ENCODE measurements at regions not wholly inside any gene's neighbourhood (a gene's known extent, or its start where the extent isn't known, plus 50 kb on each side); places are given as distances from the start of the nearest gene placed in this dataset.
"Not testable (repeated sequence)": the region's sequence is repeated elsewhere in the genome, so short reads cannot be mapped to it uniquely, and the experiment has no call there.

DNA sequence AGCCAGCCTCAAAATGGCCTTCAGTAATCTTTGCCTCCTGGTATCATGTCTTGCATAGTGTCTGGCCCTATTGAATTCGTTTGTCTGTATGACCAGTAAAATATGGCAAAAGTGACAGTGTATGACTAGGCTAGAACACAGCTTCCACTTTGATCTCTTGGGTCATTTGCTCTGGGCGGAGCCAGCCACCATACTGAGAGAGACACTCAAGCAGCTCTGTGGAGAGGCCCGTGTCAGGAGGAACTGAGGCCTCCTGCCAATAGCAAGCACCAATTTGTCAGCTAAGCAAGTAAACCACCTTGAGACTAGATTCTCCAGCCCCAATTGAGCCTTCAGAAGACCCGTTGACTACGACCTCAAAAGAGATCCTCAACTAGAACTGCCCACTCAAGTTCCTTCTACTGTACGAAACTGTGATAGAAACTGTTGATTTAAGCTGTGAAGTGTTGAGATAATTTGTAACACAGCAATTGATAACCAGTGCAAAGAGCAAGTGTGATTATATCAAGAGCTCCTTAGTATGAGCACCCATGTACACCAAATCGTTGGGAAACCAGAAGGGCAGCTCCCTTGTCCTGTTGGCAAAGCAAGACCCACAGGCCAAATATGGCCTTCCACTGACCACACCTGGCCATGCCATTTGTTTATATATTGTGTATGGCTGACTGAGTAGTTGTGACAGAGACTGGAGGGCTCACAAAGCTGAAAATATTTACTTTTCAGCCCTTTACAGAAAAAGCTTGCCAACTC lies 52.7 kb upstream of the SERBP1 start:
- H3K9me3 Mint-ChIP-seq = no peaks in the 10 kb centered on the region
- DNase-seq (ENCODE audit: low spot score) = no peak
- peaks cover 4% of the 10 kb centered on the region for H3K4me1 Mint-ChIP-seq (ENCODE audit: low read depth)
- no peak overlapping the region for H3K27ac Mint-ChIP-seq
- no peak overlapping the region for H3K4me3 Mint-ChIP-seq
- H3K36me3 Mint-ChIP-seq (ENCODE audit: low read depth) = no peaks in the 10 kb centered on the region
- no peaks in the 10 kb centered on the region for H3K27me3 Mint-ChIP-seq (ENCODE audit: low read depth)

DNA sequence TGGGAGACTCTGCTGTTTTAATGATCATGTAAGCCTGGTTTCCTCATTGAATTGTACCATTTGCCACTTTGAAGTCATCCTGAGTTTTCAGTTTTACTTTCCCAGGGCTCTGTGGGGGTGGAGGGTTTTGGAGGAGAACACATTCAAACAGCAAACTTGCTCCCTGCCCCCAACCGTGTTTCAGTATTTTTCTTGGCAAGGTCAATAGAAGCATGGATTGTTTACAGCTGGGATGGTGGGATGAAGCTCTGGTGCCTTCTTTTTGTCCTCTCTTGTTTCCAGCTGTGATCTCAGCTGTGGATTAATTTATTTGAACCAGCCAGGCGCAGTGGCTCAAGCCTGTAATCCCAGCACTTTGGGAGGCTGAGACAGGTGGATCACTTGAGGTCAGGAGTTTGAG lies 54.3 kb upstream of the SERBP1 start:
- Mint-ChIP-seq H3K4me1 (ENCODE audit: low read depth) (peaks cover 3% of the 10 kb centered on the region), H3K27me3 (ENCODE audit: low read depth) (no peaks in the 10 kb centered on the region), H3K27ac (no peak overlapping the region), H3K36me3 (ENCODE audit: low read depth) (no peaks in the 10 kb centered on the region), H3K9me3 (no peaks in the 10 kb centered on the region), H3K4me3 (no peak overlapping the region)
- DNase-seq (ENCODE audit: low spot score) = no peak

DNA sequence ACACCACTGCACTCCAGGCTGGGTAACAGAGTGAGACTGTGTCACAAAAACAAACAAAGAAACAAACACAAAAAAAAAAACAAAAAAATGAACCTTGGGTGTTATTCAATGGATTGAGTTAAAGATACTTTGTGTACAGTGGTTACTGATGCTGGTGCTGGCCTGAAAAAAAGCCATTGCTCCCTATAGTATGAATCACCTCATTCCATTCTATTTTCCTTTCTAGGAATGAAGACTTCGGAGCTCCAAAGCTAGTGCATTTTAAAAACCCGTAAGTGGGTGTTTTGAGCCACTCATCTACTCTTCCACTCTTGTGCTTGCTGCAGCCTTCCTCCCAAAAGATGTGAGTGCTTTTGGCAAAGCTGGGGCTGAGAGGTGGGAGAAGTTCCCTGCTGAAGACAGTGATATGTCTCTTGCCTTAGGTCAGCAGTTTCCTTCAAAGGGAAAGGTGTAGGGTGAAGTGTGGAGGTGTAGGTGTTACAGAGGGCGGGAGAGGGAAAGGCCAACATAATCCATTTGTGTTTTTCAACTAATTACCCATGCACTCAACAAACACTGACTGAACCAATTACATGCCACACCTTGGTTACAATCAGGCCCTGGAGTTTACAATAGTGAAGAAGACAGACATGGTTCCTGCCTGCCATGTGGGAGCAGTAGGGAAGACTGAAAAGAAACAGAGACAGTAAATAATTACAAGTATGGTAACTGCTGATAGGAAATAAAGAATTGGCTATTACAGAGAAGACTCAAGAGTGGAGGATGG lies 55.0 kb upstream of the SERBP1 start:
- no peak overlapping the region for H3K27ac Mint-ChIP-seq
- peaks cover 3% of the 10 kb centered on the region for H3K4me1 Mint-ChIP-seq (ENCODE audit: low read depth)
- H3K27me3 Mint-ChIP-seq (ENCODE audit: low read depth) = no peaks in the 10 kb centered on the region
- DNase-seq (ENCODE audit: low spot score) = no peak
- no peak overlapping the region for H3K4me3 Mint-ChIP-seq
- no peaks in the 10 kb centered on the region for H3K36me3 Mint-ChIP-seq (ENCODE audit: low read depth)
- H3K9me3 Mint-ChIP-seq = no peaks in the 10 kb centered on the region

DNA sequence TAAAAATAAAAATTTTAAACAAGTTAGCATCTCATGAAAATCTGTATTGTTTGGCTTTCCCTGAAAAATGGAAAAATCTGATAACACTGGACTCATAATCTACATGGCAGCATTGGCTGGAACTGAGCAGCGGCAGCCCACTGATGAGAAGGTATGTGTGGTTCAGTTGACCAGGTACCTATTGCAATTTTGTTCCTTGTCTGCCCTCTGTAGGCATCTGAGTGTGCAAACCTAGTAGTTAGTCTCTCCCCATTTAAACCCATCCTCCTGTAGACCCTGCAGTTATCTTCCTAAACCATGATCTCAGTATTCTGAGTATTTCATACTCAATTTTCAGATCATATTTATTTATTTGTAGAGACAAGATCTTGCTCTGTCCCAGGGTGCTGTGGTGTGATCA lies 59.4 kb upstream of the SERBP1 start:
- no peak for DNase-seq (ENCODE audit: low spot score)
- Mint-ChIP-seq H3K36me3 (ENCODE audit: low read depth) (no peaks in the 10 kb centered on the region), H3K27me3 (ENCODE audit: low read depth) (no peaks in the 10 kb centered on the region), H3K4me1 (ENCODE audit: low read depth) (no peaks in the 10 kb centered on the region), H3K27ac (no peak overlapping the region), H3K9me3 (no peaks in the 10 kb centered on the region), H3K4me3 (no peak overlapping the region)

DNA sequence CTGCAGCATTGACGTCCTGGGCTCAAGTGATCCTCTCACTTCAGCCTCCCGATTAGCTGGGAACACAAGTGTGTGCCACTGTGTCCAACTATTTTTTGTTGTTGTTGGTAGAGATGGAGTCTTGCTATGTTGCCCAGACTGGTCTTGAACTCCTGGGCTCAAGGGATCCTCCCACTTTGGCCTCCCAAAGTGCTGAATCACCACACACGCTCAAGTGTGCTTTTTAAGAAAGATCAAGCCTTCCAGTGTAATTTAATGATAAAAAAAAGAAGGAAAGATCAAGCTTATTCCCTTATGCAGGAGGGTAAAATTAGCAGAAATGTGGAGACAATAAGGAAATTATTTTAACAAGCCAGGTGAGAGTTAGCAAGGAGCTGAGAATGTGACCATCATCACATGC lies 61.1 kb upstream of the SERBP1 start:
- no peak overlapping the region for H3K27ac Mint-ChIP-seq

DNA sequence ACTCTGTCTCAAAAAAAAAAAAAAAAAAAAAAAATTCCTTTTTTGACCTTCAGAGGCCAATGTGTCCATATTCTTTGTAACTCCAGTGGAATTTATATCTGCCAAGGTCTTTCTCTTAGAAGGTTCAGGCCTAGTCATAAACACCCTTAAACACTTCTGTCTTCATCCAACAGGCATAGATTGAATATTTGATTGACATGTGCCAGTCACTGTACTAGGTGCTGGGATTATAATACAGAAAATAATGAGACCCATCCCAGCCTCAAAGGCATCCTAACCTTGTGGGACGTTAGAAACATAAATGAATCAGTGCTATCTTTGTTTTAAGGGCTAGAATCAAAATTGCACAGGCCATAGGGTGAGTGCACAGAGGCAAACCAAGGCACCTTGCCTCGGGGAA lies 62.9 kb upstream of the SERBP1 start:
- Mint-ChIP-seq H3K36me3 (ENCODE audit: low read depth) (no peaks in the 10 kb centered on the region), H3K4me3 (no peak overlapping the region), H3K27me3 (ENCODE audit: low read depth) (no peaks in the 10 kb centered on the region), H3K4me1 (ENCODE audit: low read depth) (peaks cover 2% of the 10 kb centered on the region), H3K9me3 (no peaks in the 10 kb centered on the region), H3K27ac (no peak overlapping the region)
- no peak for DNase-seq (ENCODE audit: low spot score)

More for the DNA sequence above, 61.1 kb upstream of the SERBP1 start:
- DNase-seq (ENCODE audit: low spot score) = no peak
- Mint-ChIP-seq H3K9me3 (no peaks in the 10 kb centered on the region), H3K4me1 (ENCODE audit: low read depth) (peaks cover 2% of the 10 kb centered on the region), H3K36me3 (ENCODE audit: low read depth) (no peaks in the 10 kb centered on the region), H3K27me3 (ENCODE audit: low read depth) (no peaks in the 10 kb centered on the region), H3K4me3 (no peak overlapping the region)

DNA sequence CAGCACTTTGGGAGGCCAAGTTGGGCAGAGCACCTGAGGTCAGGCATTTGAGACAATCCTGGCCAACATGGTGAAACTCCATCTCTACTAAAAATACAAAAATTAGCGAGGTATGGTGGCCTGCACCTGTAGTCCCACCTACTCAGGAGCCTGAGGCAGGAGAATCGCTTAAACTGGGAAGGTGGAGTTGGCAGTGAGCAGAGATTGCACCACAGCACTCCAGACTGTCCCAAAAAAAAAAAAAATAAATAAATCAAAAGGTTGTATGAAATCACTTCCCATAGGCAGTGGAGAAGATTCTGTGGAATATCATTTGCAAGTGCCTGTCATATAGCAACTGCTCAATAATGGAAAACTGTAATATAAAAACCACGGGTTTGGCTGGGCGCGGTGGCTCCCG lies 65.1 kb upstream of the SERBP1 start:
- Mint-ChIP-seq H3K36me3 (ENCODE audit: low read depth) (no peaks in the 10 kb centered on the region), H3K4me1 (ENCODE audit: low read depth) (peaks cover 2% of the 10 kb centered on the region), H3K27ac (no peak overlapping the region), H3K27me3 (ENCODE audit: low read depth) (no peaks in the 10 kb centered on the region), H3K9me3 (no peaks in the 10 kb centered on the region), H3K4me3 (no peak overlapping the region)
- no peak for DNase-seq (ENCODE audit: low spot score)

DNA sequence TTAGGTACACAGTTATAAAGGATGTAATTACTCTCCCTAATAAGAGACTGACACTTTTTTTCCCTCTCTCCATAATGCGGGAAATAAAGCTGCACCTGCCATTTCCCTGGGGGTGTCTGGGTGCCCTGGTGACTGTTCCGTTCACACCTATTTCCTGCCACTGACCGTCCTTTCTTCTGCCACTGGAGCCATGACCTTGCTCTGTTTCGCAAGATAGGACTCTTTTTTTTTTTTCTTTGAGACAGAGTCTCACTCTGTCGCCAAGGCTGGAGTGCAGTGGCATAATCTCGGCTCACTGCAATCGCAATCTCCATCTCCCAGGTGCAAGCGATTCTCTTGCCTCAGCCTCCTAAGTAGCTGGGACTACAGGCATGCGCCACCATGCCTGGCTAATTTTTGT lies 66.1 kb upstream of the SERBP1 start:
- H3K27me3 Mint-ChIP-seq (ENCODE audit: low read depth) = no peaks in the 10 kb centered on the region
- DNase-seq (ENCODE audit: low spot score) = no peak
- H3K4me1 Mint-ChIP-seq (ENCODE audit: low read depth) = peaks cover 4% of the 10 kb centered on the region
- no peaks in the 10 kb centered on the region for H3K9me3 Mint-ChIP-seq
- H3K36me3 Mint-ChIP-seq (ENCODE audit: low read depth) = no peaks in the 10 kb centered on the region
- no peak overlapping the region for H3K27ac Mint-ChIP-seq
- H3K4me3 Mint-ChIP-seq = no peak overlapping the region

DNA sequence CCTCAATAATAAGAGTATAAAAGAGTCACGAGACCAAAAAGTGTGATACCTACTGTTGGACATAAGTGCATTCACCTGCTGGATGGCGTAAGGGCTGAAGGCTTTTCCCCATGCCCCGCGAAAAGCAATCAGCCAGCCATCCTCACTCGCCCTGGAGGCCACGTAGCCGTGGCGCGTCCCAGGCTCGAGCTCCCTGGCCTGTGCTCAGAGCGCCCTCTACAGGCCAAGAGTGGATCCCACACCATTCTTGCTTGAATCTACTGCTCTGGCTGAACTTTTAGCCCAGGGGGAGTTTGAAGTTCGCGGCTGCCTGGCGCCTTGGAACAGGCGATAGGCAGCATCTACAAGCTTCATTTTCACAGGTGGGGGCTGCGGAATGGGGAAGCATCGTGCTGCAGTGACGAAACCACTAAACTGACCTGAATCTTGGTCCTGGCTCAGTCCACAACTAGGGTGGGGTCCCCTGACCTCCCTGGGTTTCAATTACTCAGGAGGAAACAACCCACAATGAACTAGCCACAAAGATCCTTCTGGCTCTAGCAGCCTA lies 70.3 kb upstream of the SERBP1 start:
- Mint-ChIP-seq H3K9me3 (no peaks in the 10 kb centered on the region), H3K27me3 (ENCODE audit: low read depth) (peaks cover 7% of the 10 kb centered on the region), H3K4me3 (no peak overlapping the region), H3K4me1 (ENCODE audit: low read depth) (peaks cover 8% of the 10 kb centered on the region), H3K36me3 (ENCODE audit: low read depth) (no peaks in the 10 kb centered on the region), H3K27ac (no peak overlapping the region)
- peak; percentile 82 for DNase-seq (ENCODE audit: low spot score)

DNA sequence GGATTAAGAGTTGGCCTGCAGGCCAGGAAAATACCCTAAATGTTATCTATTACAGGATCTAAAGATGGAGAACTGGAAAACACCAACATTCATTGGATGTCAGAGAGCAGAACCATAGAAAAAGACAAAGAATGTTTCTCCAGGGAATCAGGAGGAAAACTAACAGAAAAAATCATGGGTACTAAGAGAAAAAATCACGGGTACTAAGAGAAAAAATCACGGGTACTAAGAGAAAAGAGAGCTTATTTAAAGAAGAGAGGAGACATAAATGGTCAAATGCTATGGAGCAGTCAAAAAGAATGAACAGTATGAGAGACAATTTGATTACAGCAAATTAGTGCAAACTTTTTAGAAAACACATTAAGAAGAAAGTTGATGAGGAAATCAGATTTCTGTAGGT lies 73.8 kb upstream of the SERBP1 start:
- H3K4me3 Mint-ChIP-seq = no peak overlapping the region
- H3K4me1 Mint-ChIP-seq (ENCODE audit: low read depth) = peaks cover 6% of the 10 kb centered on the region
- H3K27me3 Mint-ChIP-seq (ENCODE audit: low read depth) = peaks cover 7% of the 10 kb centered on the region
- no peak overlapping the region for H3K27ac Mint-ChIP-seq
- H3K9me3 Mint-ChIP-seq = no peaks in the 10 kb centered on the region
- no peaks in the 10 kb centered on the region for H3K36me3 Mint-ChIP-seq (ENCODE audit: low read depth)
- no peak for DNase-seq (ENCODE audit: low spot score)

DNA sequence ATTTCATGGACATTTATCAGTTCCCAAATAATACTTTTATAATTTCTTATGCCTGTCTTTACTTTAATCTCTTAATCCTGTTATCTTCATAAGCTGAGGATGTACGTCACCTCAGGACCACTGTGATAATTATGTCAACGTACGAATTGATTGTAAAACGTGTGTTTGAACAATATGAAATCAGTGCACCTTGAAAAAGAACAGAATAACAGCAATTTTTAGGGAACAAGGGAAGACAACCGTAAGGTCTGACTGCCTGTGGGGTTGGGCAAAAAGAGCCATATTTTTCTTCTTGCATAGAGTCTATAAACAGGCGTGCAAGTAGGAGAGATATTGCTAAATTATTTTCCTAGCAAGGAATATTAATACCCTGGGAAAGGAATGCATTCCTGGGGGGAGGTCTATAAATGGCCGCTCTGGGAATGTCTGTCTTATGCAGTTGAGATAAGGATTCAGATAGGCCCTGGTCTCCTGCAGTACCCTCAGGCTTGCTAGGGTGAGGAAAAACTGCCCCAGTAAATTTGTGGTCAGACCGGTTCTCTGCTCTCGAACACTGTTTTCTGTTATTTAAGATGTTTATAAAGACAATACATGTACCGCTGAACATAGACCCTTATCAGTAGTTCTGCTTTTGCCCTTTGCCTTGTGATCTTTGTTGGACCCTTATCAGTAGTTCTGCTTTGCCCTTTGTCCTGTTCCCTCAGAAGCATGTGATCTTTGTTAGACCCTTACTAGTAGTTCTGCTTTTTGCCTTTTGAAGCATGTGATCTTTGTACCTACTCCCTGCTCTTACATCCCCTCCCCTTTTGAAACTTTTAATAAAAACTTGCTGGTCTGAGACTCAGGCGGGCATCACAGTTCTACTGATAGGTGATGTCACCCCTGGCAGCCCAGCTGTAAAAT lies 83.4 kb upstream of the SERBP1 start:
- not testable (repeated sequence) for H3K4me1 Mint-ChIP-seq (ENCODE audit: low read depth); DNase-seq (ENCODE audit: low spot score); H3K27ac Mint-ChIP-seq; H3K9me3 Mint-ChIP-seq; H3K4me3 Mint-ChIP-seq; H3K27me3 Mint-ChIP-seq (ENCODE audit: low read depth); H3K36me3 Mint-ChIP-seq (ENCODE audit: low read depth)

DNA sequence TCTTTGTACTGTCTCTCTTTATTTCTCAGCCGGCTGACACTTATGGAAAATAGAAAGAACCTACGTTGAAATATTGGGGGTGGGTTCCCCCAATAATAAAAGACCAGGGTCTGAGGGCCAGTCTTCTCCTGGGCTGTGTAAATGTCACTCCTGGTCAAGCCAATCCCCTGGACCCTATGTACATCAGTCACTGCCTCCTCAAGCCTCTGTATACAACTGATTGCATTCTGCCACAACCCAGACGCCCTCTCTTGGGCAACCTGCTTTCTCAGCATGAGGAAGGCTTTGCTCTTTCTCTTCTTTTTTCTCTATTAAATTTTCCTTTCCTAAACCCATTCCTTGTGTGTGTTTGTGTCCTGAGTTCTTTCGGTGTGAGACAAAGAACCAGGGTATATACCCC lies 84.1 kb upstream of the SERBP1 start:
- H3K36me3 Mint-ChIP-seq (ENCODE audit: low read depth) = no peaks in the 10 kb centered on the region
- H3K4me3 Mint-ChIP-seq = no peak overlapping the region
- H3K4me1 Mint-ChIP-seq (ENCODE audit: low read depth) = no peaks in the 10 kb centered on the region
- H3K9me3 Mint-ChIP-seq = peaks cover 10% of the 10 kb centered on the region
- DNase-seq (ENCODE audit: low spot score) = no peak
- H3K27me3 Mint-ChIP-seq (ENCODE audit: low read depth) = no peaks in the 10 kb centered on the region
- no peak overlapping the region for H3K27ac Mint-ChIP-seq

DNA sequence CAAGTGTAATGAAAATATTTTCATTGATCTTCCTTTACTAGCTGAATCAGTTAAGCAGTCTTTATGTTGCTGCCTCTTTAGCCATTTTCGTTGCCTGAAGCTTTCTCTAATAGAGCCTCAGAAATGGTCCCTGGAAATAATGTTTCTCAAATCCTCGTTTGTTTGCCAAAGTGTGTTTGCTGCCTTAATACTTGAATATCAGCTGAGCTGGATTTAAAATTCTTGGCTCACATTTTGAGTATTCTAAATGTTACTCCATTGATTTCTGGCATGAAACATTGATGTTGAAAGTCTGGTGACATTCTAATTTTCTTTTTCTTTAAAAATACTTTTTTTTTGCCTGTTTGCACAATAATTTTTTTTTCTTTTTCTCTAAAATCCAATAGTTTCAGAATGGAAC lies 84.6 kb upstream of the SERBP1 start:
- Mint-ChIP-seq H3K4me3 (no peak overlapping the region), H3K27ac (no peak overlapping the region), H3K27me3 (ENCODE audit: low read depth) (no peaks in the 10 kb centered on the region), H3K9me3 (peaks cover 10% of the 10 kb centered on the region), H3K36me3 (ENCODE audit: low read depth) (no peaks in the 10 kb centered on the region), H3K4me1 (ENCODE audit: low read depth) (no peaks in the 10 kb centered on the region)
- no peak for DNase-seq (ENCODE audit: low spot score)

All from T-helper 2 cell treated with Interferon-gamma antibody and Interleukin-4, amounts not matched to agents 5 μg/mL and 100 μg/mL, for 36 hours (primary cell).